ENCODE measurements at regions not wholly inside any gene's neighbourhood (a gene's known extent, or its start where the extent isn't known, plus 50 kb on each side); places are given as distances from the start of the nearest gene placed in this dataset.

- ChIA-PET CTCF (no interaction called here), POLR2A (no interaction called here)
- no peaks in the 10 kb centered on the region for H3K4me1 ChIP-seq (ENCODE audit: control insufficient read depth, insufficient read depth, low read length)
- no peaks in the 10 kb centered on the region for H3K36me3 ChIP-seq (ENCODE audit: control insufficient read depth in 2 of 2, insufficient read depth in 1 of 2, low read length in 2 of 2)
- H3K4me3 ChIP-seq (ENCODE audit: low read depth, low read length), result no peak overlapping the region
- H3K27ac ChIP-seq (ENCODE audit: extremely low read depth, low read depth, low read length), result no peak overlapping the region
- TF ChIP-seq ZFP37 (tag by site-specific recombination; IDR thresholded peaks at IDR 0.05) (no peak), ZNF398 (tag by site-specific recombination; IDR thresholded peaks at IDR 0.05) (no peak), ZNF37A (tag by site-specific recombination; IDR thresholded peaks at IDR 0.05) (no peak), ZBTB1 (tag by site-specific recombination; IDR thresholded peaks at IDR 0.05) (no peak), ZNF600 (tag by site-specific recombination; IDR thresholded peaks at IDR 0.05) (no peak), ZNF280D (tag by site-specific recombination; IDR thresholded peaks at IDR 0.05) (no peak), ZNF280C (tag by site-specific recombination; IDR thresholded peaks at IDR 0.05) (no peak), ZNF76 (tag by site-specific recombination; IDR thresholded peaks at IDR 0.05; ENCODE audit: borderline replicate concordance, low read depth) (no peak), ZNF664 (tag by site-specific recombination; IDR thresholded peaks at IDR 0.05) (no peak)
- no peaks in the 10 kb centered on the region for H3K9me3 ChIP-seq (ENCODE audit: control insufficient read depth, insufficient read depth, low read depth, low read length)
Measured at GRCh38 chr14:28911521-28911920, 144.9 kb downstream of the FOXG1 start.

- ChIA-PET CTCF (no interaction called here), POLR2A (no interaction called here)
- Histone ChIP-seq H3K9me3 (ENCODE audit: control insufficient read depth, insufficient read depth, low read depth, low read length) (no peaks in the 10 kb centered on the region), H3K27ac (ENCODE audit: extremely low read depth, low read depth, low read length) (no peak overlapping the region), H3K4me3 (ENCODE audit: low read depth, low read length) (no peak overlapping the region), H3K4me1 (ENCODE audit: control insufficient read depth, insufficient read depth, low read length) (no peaks in the 10 kb centered on the region), H3K36me3 (ENCODE audit: control insufficient read depth in 2 of 2, insufficient read depth in 1 of 2, low read length in 2 of 2) (no peaks in the 10 kb centered on the region)
- TF ChIP-seq ZNF132 (tag by site-specific recombination; IDR thresholded peaks at IDR 0.05; ENCODE audit: borderline replicate concordance) (no peak), GFI1B (tag by site-specific recombination; IDR thresholded peaks at IDR 0.05) (no peak), ZNF658 (tag by site-specific recombination; IDR thresholded peaks at IDR 0.05) (no peak), ZNF114 (tag by site-specific recombination; IDR thresholded peaks at IDR 0.05) (no peak), ZNF600 (tag by site-specific recombination; IDR thresholded peaks at IDR 0.05) (no peak), HOXD13 (CRISPR knock-in tag; IDR thresholded peaks at IDR 0.05; ENCODE audit: borderline replicate concordance) (no peak), ZNF514 (tag by site-specific recombination; IDR thresholded peaks at IDR 0.05) (no peak), ZNF701 (tag by site-specific recombination; IDR thresholded peaks at IDR 0.05) (no peak), ZNF18 (tag by site-specific recombination; IDR thresholded peaks at IDR 0.05) (no peak), ZNF223 (tag by site-specific recombination; IDR thresholded peaks at IDR 0.05) (no peak), ZNF133 (tag by site-specific recombination; IDR thresholded peaks at IDR 0.05) (no peak), ZNF768 (tag by site-specific recombination; IDR thresholded peaks at IDR 0.05) (no peak), ZNF580 (tag by site-specific recombination; IDR thresholded peaks at IDR 0.05) (no peak)
Measured at GRCh38 chr14:28913056-28913455, 146.5 kb downstream of the FOXG1 start.
